BJ (cell line): ENCODE measurements at regions not wholly inside any gene's neighbourhood (a gene's known extent, or its start where the extent isn't known, plus 50 kb on each side); places are given as distances from the start of the nearest gene placed in this dataset.

Experiments
- CTCF ChIA-PET: fragments of 350-600 bp; formaldehyde crosslinking; extraction: SDS; loops from one replicate; lab custom pipeline; 2021; ENCODE audit warnings: antibody characterized with exemption, inconsistent platforms; lab: Yijun Ruan, JAX
- POLR2A ChIA-PET: fragments of 300-600 bp; sonication (Branson Sonifier 250); formaldehyde crosslinking; extraction: SDS; loops from one replicate; lab custom pipeline; 2021; ENCODE audit warnings: antibody characterized with exemption; lab: Charles Lee
- DNase-seq: peaks from one replicate; pipeline ENCODE4 v3.0.0-alpha.2; 2011; ENCODE audit warnings: low read depth
- H3K27me3 ChIP-seq: 2 replicates; pipeline ENCODE4 v1.6.0; 2011; ENCODE audit warnings: low read length; ENCODE audit not compliant: control insufficient read depth, insufficient read depth
- H3K36me3 ChIP-seq: 2 replicates; pipeline ENCODE4 v1.5.1; 2011; ENCODE audit warnings: low read length; ENCODE audit not compliant: control insufficient read depth, insufficient read depth
- H3K4me3 ChIP-seq: 2 replicates; pipeline ENCODE4 v1.5.1; 2011; ENCODE audit warnings: low read depth, mild to moderate bottlenecking, control low read depth, low read length
- CTCF ChIP-seq: IDR thresholded peaks from 2 replicates; pipeline ENCODE4 v1.5.1; 2011; ENCODE audit warnings: low read depth, mild to moderate bottlenecking, control low read depth, inconsistent platforms, low read length, moderate library complexity; ENCODE audit not compliant: insufficient read depth

GRCh38 chr3:74763830-74764229 is 149.4 kb upstream of the CNTN3 start:
- H3K36me3 ChIP-seq, result no peaks in the 10 kb centered on the region
- ChIA-PET POLR2A (no interaction called here), CTCF (interaction anchor here (1.0 kb wide), 1 partner anchor 497 kb away, joined by 3 read pairs; no protein-coding TSS in a partner anchor)
- no peaks in the 10 kb centered on the region for H3K27me3 ChIP-seq
- H3K4me3 ChIP-seq, result no peak overlapping the region
- TF ChIP-seq CTCF, result no peak
- no peak for DNase-seq

GRCh38 chr3:74756674-74757073 is 142.2 kb upstream of the CNTN3 start:
- H3K36me3 ChIP-seq, result no peaks in the 10 kb centered on the region
- H3K27me3 ChIP-seq, result no peaks in the 10 kb centered on the region
- ChIA-PET POLR2A (no interaction called here), CTCF (interaction anchor here (0.6 kb wide), 1 partner anchor 10 kb away, joined by 3 read pairs; no protein-coding TSS in a partner anchor)
- no peak overlapping the region for H3K4me3 ChIP-seq
- no peak for TF ChIP-seq CTCF
- DNase-seq, result no peak

GRCh38 chr3:74752290-74752689 is 137.8 kb upstream of the CNTN3 start:
- CTCF ChIA-PET, result no interaction called here
- Histone ChIP-seq H3K4me3 (no peak overlapping the region), H3K27me3 (no peaks in the 10 kb centered on the region), H3K36me3 (no peaks in the 10 kb centered on the region)
- DNase-seq, result no peak
- TF ChIP-seq CTCF, result no peak
- POLR2A ChIA-PET, result no interaction called here

- CTCF ChIA-PET, result no interaction called here
- POLR2A ChIA-PET, result no interaction called here
- Histone ChIP-seq H3K4me3 (no peak overlapping the region), H3K27me3 (no peaks in the 10 kb centered on the region), H3K36me3 (no peaks in the 10 kb centered on the region)
- no peak for TF ChIP-seq CTCF
- no peak for DNase-seq
These were observed 137.3 kb upstream of the CNTN3 start for GRCh38 chr3:74751775-74752174.

- POLR2A ChIA-PET, result no interaction called here
- no peak for TF ChIP-seq CTCF
- H3K36me3 ChIP-seq, result no peaks in the 10 kb centered on the region
- no peak for DNase-seq
- CTCF ChIA-PET, result no interaction called here
- no peak overlapping the region for H3K4me3 ChIP-seq
- no peaks in the 10 kb centered on the region for H3K27me3 ChIP-seq
These were observed 136.4 kb upstream of the CNTN3 start for GRCh38 chr3:74750901-74751300.
